PFSK-1 (cell line): ENCODE measurements at regions not wholly inside any gene's neighbourhood (a gene's known extent, or its start where the extent isn't known, plus 50 kb on each side); places are given as distances from the start of the nearest gene placed in this dataset.

Source experiments
- POLR2AphosphoS5 ChIP-seq: IDR thresholded peaks from 2 replicates; pipeline ENCODE4 v1.6.1; 2012; ENCODE audit warnings: low read depth, mild to moderate bottlenecking, control low read depth, low read length, moderate library complexity
- SIN3A ChIP-seq: IDR thresholded peaks from 2 replicates; pipeline ENCODE4 v1.6.1; 2012; ENCODE audit warnings: mild to moderate bottlenecking, low read length, moderate library complexity, borderline replicate concordance; ENCODE audit not compliant: insufficient read depth
- TAF1 ChIP-seq: IDR thresholded peaks from 2 replicates; pipeline ENCODE4 v1.6.1; 2012; ENCODE audit warnings: low read length, control low read depth, borderline replicate concordance; ENCODE audit not compliant: insufficient read depth
- TF ChIP-seq, protein P1 (sequence below), 2 experiments: IDR thresholded peaks; 2 replicates each; pipeline versions ENCODE4 v1.6.1 to v1.8.0; 2011 to 2012; ENCODE audit warnings: low read depth in 2 of 2, low read length in 2 of 2, control low read depth in 1 of 2, inconsistent platforms in 1 of 2, mild to moderate bottlenecking in 1 of 2, moderate library complexity in 1 of 2; ENCODE audit not compliant: insufficient read depth in 1 of 2

DNA sequence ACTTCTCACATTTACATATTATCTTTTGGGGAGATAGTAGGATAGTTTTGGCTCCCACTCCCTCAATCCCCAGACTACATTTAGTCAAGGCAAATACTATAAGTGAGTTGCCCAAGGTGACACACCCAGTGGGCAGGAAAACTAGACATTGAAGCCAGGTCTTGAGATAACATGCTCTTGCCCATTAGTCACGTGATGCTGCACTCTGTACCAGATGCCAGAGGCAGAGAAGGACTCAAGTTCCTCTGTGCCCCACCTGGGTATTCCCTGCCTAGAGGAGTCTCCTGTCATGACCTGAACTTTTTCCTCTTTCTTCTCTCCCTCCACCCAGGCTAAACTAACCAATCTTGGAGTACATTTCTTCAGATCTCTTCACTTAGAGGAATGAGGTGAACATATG lies 484.9 kb downstream of the BUD13 start:
- TF ChIP-seq POLR2AphosphoS5 (no peak), SIN3A (no peak), TAF1 (no peak)
- TF ChIP-seq, protein P1, sequence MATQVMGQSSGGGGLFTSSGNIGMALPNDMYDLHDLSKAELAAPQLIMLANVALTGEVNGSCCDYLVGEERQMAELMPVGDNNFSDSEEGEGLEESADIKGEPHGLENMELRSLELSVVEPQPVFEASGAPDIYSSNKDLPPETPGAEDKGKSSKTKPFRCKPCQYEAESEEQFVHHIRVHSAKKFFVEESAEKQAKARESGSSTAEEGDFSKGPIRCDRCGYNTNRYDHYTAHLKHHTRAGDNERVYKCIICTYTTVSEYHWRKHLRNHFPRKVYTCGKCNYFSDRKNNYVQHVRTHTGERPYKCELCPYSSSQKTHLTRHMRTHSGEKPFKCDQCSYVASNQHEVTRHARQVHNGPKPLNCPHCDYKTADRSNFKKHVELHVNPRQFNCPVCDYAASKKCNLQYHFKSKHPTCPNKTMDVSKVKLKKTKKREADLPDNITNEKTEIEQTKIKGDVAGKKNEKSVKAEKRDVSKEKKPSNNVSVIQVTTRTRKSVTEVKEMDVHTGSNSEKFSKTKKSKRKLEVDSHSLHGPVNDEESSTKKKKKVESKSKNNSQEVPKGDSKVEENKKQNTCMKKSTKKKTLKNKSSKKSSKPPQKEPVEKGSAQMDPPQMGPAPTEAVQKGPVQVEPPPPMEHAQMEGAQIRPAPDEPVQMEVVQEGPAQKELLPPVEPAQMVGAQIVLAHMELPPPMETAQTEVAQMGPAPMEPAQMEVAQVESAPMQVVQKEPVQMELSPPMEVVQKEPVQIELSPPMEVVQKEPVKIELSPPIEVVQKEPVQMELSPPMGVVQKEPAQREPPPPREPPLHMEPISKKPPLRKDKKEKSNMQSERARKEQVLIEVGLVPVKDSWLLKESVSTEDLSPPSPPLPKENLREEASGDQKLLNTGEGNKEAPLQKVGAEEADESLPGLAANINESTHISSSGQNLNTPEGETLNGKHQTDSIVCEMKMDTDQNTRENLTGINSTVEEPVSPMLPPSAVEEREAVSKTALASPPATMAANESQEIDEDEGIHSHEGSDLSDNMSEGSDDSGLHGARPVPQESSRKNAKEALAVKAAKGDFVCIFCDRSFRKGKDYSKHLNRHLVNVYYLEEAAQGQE (IDR thresholded peaks at IDR 0.05; ENCODE audit: insufficient read depth in 1 of 2, low read depth in 2 of 2, low read length in 2 of 2), result no peak
